Mucosa of descending colon (tissue), 3 donors: ENCODE measurements at regions not wholly inside any gene's neighbourhood (a gene's known extent, or its start where the extent isn't known, plus 50 kb on each side); places are given as distances from the start of the nearest gene placed in this dataset.
"Not testable (repeated sequence)": the region's sequence is repeated elsewhere in the genome, so short reads cannot be mapped to it uniquely, and the experiment has no call there.

ENCODE experiments used
- ATAC-seq: fragments of 200-7000 bp; cut with Tn5 transposase; one replicate; pipeline ENCODE4 v1.9.1; 2020; ENCODE audit warnings: mild to moderate bottlenecking, moderate library complexity
- DNase-seq, 3 donors: peaks; one replicate each; pipeline ENCODE4 v3.0.0-alpha.2; 2020
- H3K36me3 ChIP-seq: fragments of 200-600 bp; one replicate; pipeline ENCODE4 v1.8.0; 2021; ENCODE audit warnings: low read depth, mild to moderate bottlenecking
- H3K4me1 ChIP-seq: fragments of 200-600 bp; one replicate; pipeline ENCODE4 v1.8.0; 2021; ENCODE audit warnings: low read depth, mild to moderate bottlenecking
- H3K4me3 ChIP-seq: fragments of 200-600 bp; one replicate; pipeline ENCODE4 v1.8.0; 2021; ENCODE audit warnings: mild to moderate bottlenecking
- H3K9me3 ChIP-seq: fragments of 200-600 bp; one replicate; pipeline ENCODE4 v1.8.0; 2021; ENCODE audit warnings: mild to moderate bottlenecking
- CTCF ChIP-seq: fragments of 200-600 bp; IDR thresholded peaks from one replicate; pipeline ENCODE4 v1.8.0; 2022; ENCODE audit warnings: antibody characterized with exemption, mild to moderate bottlenecking
- intact Hi-C, 2 donors: fragments of 100-400 bp; cut with DNase I in 1 of 2; cut with micrococcal nuclease in 1 of 2; formaldehyde crosslinking; loops; one replicate each; pipeline versions ENCODE4 v1.11.0 to v1.11.1; 2022; cut with DNase I, micrococcal nuclease
- donor health status: DM: no; HTN: no; CAD: no; lungs with moderate emphysema.
- donor health status: DM: no; HTN: no; CAD: no.
- donor health status: DM: no; HTN: yes; CAD: no.

GRCh38 chr19:28135825-28136224 lies 1077.1 kb downstream of the UQCRFS1 start:
- ATAC-seq (no peak), DNase-seq (no peak)
- H3K36me3 ChIP-seq, result no peaks in the 10 kb centered on the region
- H3K4me1 ChIP-seq, result no peaks in the 10 kb centered on the region
- H3K4me3 ChIP-seq, result no peak overlapping the region
- TF ChIP-seq CTCF, result no peak
- intact Hi-C loops, result no loop called here
- no peaks in the 10 kb centered on the region for H3K9me3 ChIP-seq

GRCh38 chr19:28134311-28134710 lies 1078.6 kb downstream of the UQCRFS1 start:
- Histone ChIP-seq H3K36me3 (no peaks in the 10 kb centered on the region), H3K9me3 (no peaks in the 10 kb centered on the region), H3K4me1 (no peaks in the 10 kb centered on the region), H3K4me3 (no peak overlapping the region)
- DNase-seq (no peak), ATAC-seq (no peak)
- TF ChIP-seq CTCF, result no peak
- intact Hi-C loops, result no loop called here

GRCh38 chr19:28130881-28131280 lies 1082.1 kb downstream of the UQCRFS1 start:
- intact Hi-C loops, H3K36me3 ChIP-seq: not testable (repeated sequence)

GRCh38 chr19:28130066-28130511 lies 1082.9 kb downstream of the UQCRFS1 start:
- DNase-seq, result no peak
- no peak for TF ChIP-seq CTCF
- intact Hi-C loops, result no loop called here

More at GRCh38 chr19:28130881-28131280, 1082.1 kb downstream of the UQCRFS1 start:
- H3K4me3 ChIP-seq, DNase-seq, H3K4me1 ChIP-seq, H3K9me3 ChIP-seq, ATAC-seq: not testable (repeated sequence)

GRCh38 chr19:28128341-28128740 lies 1084.6 kb downstream of the UQCRFS1 start:
- ATAC-seq (no peak), DNase-seq (no peak)
- Histone ChIP-seq H3K4me1 (peaks cover 4% of the 10 kb centered on the region), H3K36me3 (no peaks in the 10 kb centered on the region), H3K9me3 (no peaks in the 10 kb centered on the region), H3K4me3 (no peak overlapping the region)
- TF ChIP-seq CTCF, result no peak
- intact Hi-C loops, result no loop called here

More at GRCh38 chr19:28130066-28130511, 1082.9 kb downstream of the UQCRFS1 start:
- H3K4me1 ChIP-seq, result no peaks in the 10 kb centered on the region
- H3K36me3 ChIP-seq, result no peaks in the 10 kb centered on the region
- no peaks in the 10 kb centered on the region for H3K9me3 ChIP-seq
- no peak for ATAC-seq
- H3K4me3 ChIP-seq, result no peak overlapping the region

GRCh38 chr19:28126135-28126898 lies 1086.6 kb downstream of the UQCRFS1 start:
- TF ChIP-seq CTCF, result no peak
- Histone ChIP-seq H3K4me1 (peaks cover 4% of the 10 kb centered on the region), H3K36me3 (no peaks in the 10 kb centered on the region), H3K4me3 (no peak overlapping the region), H3K9me3 (no peaks in the 10 kb centered on the region)
- intact Hi-C loops, result no loop called here
- no peak for DNase-seq
- no peak for ATAC-seq
